SK-N-SH (cell line): ENCODE measurements at regions not wholly inside any gene's neighbourhood (a gene's known extent, or its start where the extent isn't known, plus 50 kb on each side); places are given as distances from the start of the nearest gene placed in this dataset.

Experiments
- CTCF ChIA-PET: fragments of 300-600, 350-600 bp; formaldehyde crosslinking; extraction: SDS; loops from one replicate; lab custom pipeline; 2021; lab: Yijun Ruan, JAX
- POLR2A ChIA-PET: fragments of 350-600 bp; sonication (Branson Sonifier 250); formaldehyde crosslinking; extraction: SDS; loops from one replicate; lab custom pipeline; 2020; ENCODE audit warnings: antibody characterized with exemption, inconsistent platforms; lab: Yijun Ruan, JAX
- DNase-seq: peaks from one replicate; pipeline ENCODE4 v3.0.0; 2012
- H2AFZ ChIP-seq: fragments of 200-600 bp; sonication (generic); 2 replicates; pipeline ENCODE4 v1.8.1; 2016; ENCODE audit warnings: antibody characterized with exemption, mild to moderate bottlenecking, low read depth
- H3F3A ChIP-seq: fragments of 200-600 bp; sonication (generic); replicated peaks from 2 replicates; pipeline ENCODE3; 2016; ENCODE audit warnings: antibody characterized with exemption, mild to moderate bottlenecking; ENCODE audit not compliant: insufficient read depth
- H3K27ac ChIP-seq, 2 experiments: fragments of 200-500 bp in 1 of 2; fragments of 200-600 bp in 1 of 2; sonication (Bioruptor generic) in 1 of 2; sonication (generic), shearing (Covaris generic) in 1 of 2; 2 replicates each; pipeline versions ENCODE4 v1.5.1 to v1.6.1; 2014 to 2016; ENCODE audit warnings: low read depth in 2 of 2, inconsistent platforms in 1 of 2, low read length in 1 of 2, mild to moderate bottlenecking in 1 of 2, mixed read lengths in 1 of 2
- H3K27me3 ChIP-seq: fragments of 200-600 bp; sonication (generic), shearing (Covaris generic); 2 replicates; pipeline ENCODE4 v1.6.1; 2016; ENCODE audit warnings: mixed run types; ENCODE audit not compliant: insufficient read depth
- H3K36me3 ChIP-seq, 2 experiments: fragments of 200-500 bp in 1 of 2; fragments of 200-600 bp in 1 of 2; sonication (Bioruptor generic) in 1 of 2; sonication (generic) in 1 of 2; replicated peaks in 1 of 2; 2 replicates each; pipeline versions ENCODE3 to v1.5.1; 2014 to 2016; ENCODE audit warnings: low read length in 1 of 2, mild to moderate bottlenecking in 1 of 2; ENCODE audit not compliant: insufficient read depth in 2 of 2, control insufficient read depth in 1 of 2
- H3K4me1 ChIP-seq, 2 experiments: fragments of 200-500 bp in 1 of 2; fragments of 200-600 bp in 1 of 2; sonication (Bioruptor generic) in 1 of 2; sonication (generic), shearing (Covaris generic) in 1 of 2; 2 replicates each; pipeline versions ENCODE4 v1.5.1 to v1.6.1; 2014 to 2016; ENCODE audit warnings: low read depth in 1 of 2, low read length in 1 of 2, mixed run types in 1 of 2; ENCODE audit not compliant: insufficient read depth in 2 of 2, control insufficient read depth in 1 of 2
- H3K4me2 ChIP-seq: fragments of 200-600 bp; sonication (generic), shearing (Covaris generic); 2 replicates; pipeline ENCODE4 v1.6.1; 2017; ENCODE audit warnings: mixed run types
- H3K4me3 ChIP-seq, 2 experiments: fragments of 200-500 bp in 1 of 2; fragments of 200-600 bp in 1 of 2; sonication (Bioruptor generic) in 1 of 2; sonication (generic), shearing (Covaris generic) in 1 of 2; 2 replicates each; pipeline versions ENCODE4 v1.5.1 to v1.8.1; 2014 to 2016; ENCODE audit warnings: low read depth in 2 of 2, inconsistent platforms in 1 of 2, low read length in 1 of 2, mild to moderate bottlenecking in 1 of 2, mixed read lengths in 1 of 2, moderate library complexity in 1 of 2
- H3K79me2 ChIP-seq: fragments of 200-600 bp; sonication (generic); 2 replicates; pipeline ENCODE4 v1.8.1; 2017; ENCODE audit warnings: mild to moderate bottlenecking; ENCODE audit not compliant: insufficient read depth
- H3K9ac ChIP-seq: fragments of 200-600 bp; sonication (generic); 2 replicates; pipeline ENCODE4 v1.6.1; 2017; ENCODE audit warnings: mixed run types
- H3K9me2 ChIP-seq: fragments of 200-600 bp; sonication (generic); 2 replicates; pipeline ENCODE4 v1.6.1; 2017; ENCODE audit warnings: mixed run types
- H3K9me3 ChIP-seq: fragments of 200-600 bp; sonication (generic); 2 replicates; pipeline ENCODE4 v1.6.1; 2017; ENCODE audit warnings: mixed run types, mild to moderate bottlenecking, moderate library complexity
- H4K20me1 ChIP-seq: fragments of 200-600 bp; sonication (generic); 2 replicates; pipeline ENCODE4 v1.6.1; 2017; ENCODE audit warnings: mild to moderate bottlenecking, mixed run types; ENCODE audit not compliant: insufficient read depth
- CHD2 ChIP-seq: fragments of 150-350 bp; IDR thresholded peaks from 2 replicates; pipeline ENCODE4 v1.6.1; 2018; ENCODE audit warnings: low read length; ENCODE audit not compliant: partially characterized antibody
- CTCF ChIP-seq: fragments of 200-600 bp; sonication (generic); IDR thresholded peaks from 2 replicates; pipeline ENCODE4 v1.6.1; 2017; ENCODE audit warnings: antibody characterized with exemption, mild to moderate bottlenecking, moderate library complexity
- EP300 ChIP-seq, 2 experiments: IDR thresholded peaks; 2 replicates each; pipeline versions ENCODE4 v1.4.0 to v1.6.1; 2012; ENCODE audit warnings: borderline replicate concordance in 1 of 2, low read depth in 1 of 2, low read length in 1 of 2
- EZH2phosphoT487 ChIP-seq: fragments of 200-600 bp; sonication (generic); IDR thresholded peaks from 2 replicates; pipeline ENCODE4 v1.6.1; 2017; ENCODE audit warnings: low read depth, mixed run types, mild to moderate bottlenecking, antibody characterized with exemption, moderate library complexity, borderline replicate concordance
- FOSL2 ChIP-seq: IDR thresholded peaks from 2 replicates; pipeline ENCODE4 v1.4.0; 2012; ENCODE audit warnings: low read depth, mild to moderate bottlenecking, moderate library complexity, borderline replicate concordance
- FOXJ3 ChIP-seq: sonication (generic); formaldehyde crosslinking; IDR thresholded peaks from 2 replicates; pipeline ENCODE4 v1.5.1; 2020; ENCODE audit warnings: mild to moderate bottlenecking, missing genetic modification reagents
- FOXM1 ChIP-seq: IDR thresholded peaks from 2 replicates; pipeline ENCODE4 v1.4.0; 2012; ENCODE audit warnings: low read depth, mild to moderate bottlenecking
- GABPA ChIP-seq: IDR thresholded peaks from 2 replicates; pipeline ENCODE4 v1.4.0; 2012; ENCODE audit warnings: low read depth, mild to moderate bottlenecking
- GATA2 ChIP-seq: sonication (generic); formaldehyde crosslinking; IDR thresholded peaks from 2 replicates; pipeline ENCODE4 v1.5.0; 2020; ENCODE audit warnings: mild to moderate bottlenecking, missing genetic modification reagents
- MAX ChIP-seq: IDR thresholded peaks from 2 replicates; pipeline ENCODE4 v1.4.0; 2012; ENCODE audit warnings: low read depth
- MEF2A ChIP-seq: IDR thresholded peaks from 2 replicates; pipeline ENCODE4 v1.4.0; 2012; ENCODE audit warnings: low read depth, borderline replicate concordance
- MXI1 ChIP-seq: IDR thresholded peaks from 2 replicates; pipeline ENCODE4 v1.6.1; 2012; ENCODE audit warnings: mild to moderate bottlenecking, low read depth, low read length, improper control_type of control experiment
- NRF1 ChIP-seq: IDR thresholded peaks from 2 replicates; pipeline ENCODE4 v1.6.1; 2012; ENCODE audit warnings: low read depth, mild to moderate bottlenecking, low read length
- PBX3 ChIP-seq: IDR thresholded peaks from 2 replicates; pipeline ENCODE4; 2012
- RXRA ChIP-seq: IDR thresholded peaks from 2 replicates; pipeline ENCODE4 v1.4.0; 2012; ENCODE audit warnings: low read depth, mild to moderate bottlenecking, borderline replicate concordance
- SIN3A ChIP-seq: IDR thresholded peaks from 2 replicates; pipeline ENCODE4 v1.6.1; 2012; ENCODE audit warnings: low read depth, mild to moderate bottlenecking, low read length, moderate library complexity, borderline replicate concordance
- SMC3 ChIP-seq: IDR thresholded peaks from 2 replicates; pipeline ENCODE4 v1.6.1; 2012; ENCODE audit warnings: low read depth, low read length, improper control_type of control experiment
- TAF1 ChIP-seq: IDR thresholded peaks from 2 replicates; pipeline ENCODE4 v1.6.1; 2012; ENCODE audit warnings: low read depth, mild to moderate bottlenecking, low read length, moderate library complexity, borderline replicate concordance
- TCF12 ChIP-seq: IDR thresholded peaks from 2 replicates; pipeline ENCODE4 v1.4.0; 2012
- TEAD4 ChIP-seq: IDR thresholded peaks from 2 replicates; pipeline ENCODE4 v1.4.0; 2012; ENCODE audit warnings: mild to moderate bottlenecking, borderline replicate concordance; ENCODE audit not compliant: insufficient read depth
- USF1 ChIP-seq: IDR thresholded peaks from 2 replicates; pipeline ENCODE4 v1.4.0; 2012; ENCODE audit warnings: low read depth, borderline replicate concordance
- YY1 ChIP-seq: IDR thresholded peaks from 2 replicates; pipeline ENCODE4 v1.4.0; 2012; ENCODE audit warnings: low read depth, mild to moderate bottlenecking
- WGBS: methylation state at CpG from one replicate; pipeline ENCODE4 v1.1.6; 2017; ENCODE audit warnings: low lambda C conversion rate; 5-methylcytosine and 5-hydroxymethylcytosine counted together

- CTCF ChIA-PET: no interaction called here
- no peaks in the 10 kb centered on the region for H3K9me3 ChIP-seq
- no peaks in the 10 kb centered on the region for H3F3A ChIP-seq
- H3K4me1 ChIP-seq: peaks cover 0 to 4% of the 10 kb centered on the region in 2 experiments; a peak in 1 of 4 replicates
- no peaks in the 10 kb centered on the region for H3K79me2 ChIP-seq
- H3K36me3 ChIP-seq: no peaks in the 10 kb centered on the region
- H3K27me3 ChIP-seq: no peaks in the 10 kb centered on the region
- TF ChIP-seq YY1 (no peak), FOSL2 (no peak), FOXJ3 (CRISPR knock-in tag) (no peak), USF1 (no peak), GATA2 (CRISPR knock-in tag) (no peak), CHD2 (no peak), FOXM1 (no peak), MXI1 (no peak), MAX (no peak), NRF1 (no peak), PBX3 (no peak), GABPA (no peak), TAF1 (no peak)
- POLR2A ChIA-PET: no interaction called here
- DNase-seq: no peak
- no peaks in the 10 kb centered on the region for H3K9me2 ChIP-seq
- no peak overlapping the region for H3K4me2 ChIP-seq
- no peak overlapping the region for H3K27ac ChIP-seq
- no peak overlapping the region for H3K4me3 ChIP-seq
- WGBS: 75% methylated on average over 4 of the region's 4 CpGs
- no peak overlapping the region for H2AFZ ChIP-seq
- H3K9ac ChIP-seq: no peak overlapping the region
- H4K20me1 ChIP-seq: no peaks in the 10 kb centered on the region
Measured at GRCh38 chr6:21312118-21312517, 281.4 kb upstream of the SOX4 start.

GRCh38 chr6:21317642-21318041, 275.9 kb upstream of the SOX4 start:
- CTCF ChIA-PET: interaction anchor here (0.7 kb wide), 1 partner anchor 12 kb away, joined by 3 read pairs; no protein-coding TSS in a partner anchor
- Histone ChIP-seq H3K36me3 (no peaks in the 10 kb centered on the region), H3K9ac (no peak overlapping the region), H4K20me1 (no peaks in the 10 kb centered on the region), H3K27me3 (no peaks in the 10 kb centered on the region), H3K9me3 (no peaks in the 10 kb centered on the region), H3K4me3 (no peak overlapping the region), H3K79me2 (no peaks in the 10 kb centered on the region), H3K4me2 (no peak overlapping the region), H3F3A (no peaks in the 10 kb centered on the region), H2AFZ (no peak overlapping the region), H3K9me2 (no peaks in the 10 kb centered on the region), H3K4me1 (peaks cover 0 to 5% of the 10 kb centered on the region in 2 experiments; a peak in 1 of 4 replicates), H3K27ac (no peak overlapping the region)
- 77% methylated on average over 12 of the region's 12 CpGs for WGBS
- POLR2A ChIA-PET: no interaction called here
- no peak for DNase-seq
- TF ChIP-seq TEAD4 (no peak), SMC3 (no peak), FOXJ3 (CRISPR knock-in tag) (no peak), CHD2 (no peak), RXRA (no peak), EP300 (IDR thresholded peaks at IDR 0.05; ENCODE audit: borderline replicate concordance in 1 of 2, low read depth in 1 of 2, low read length in 1 of 2) (no peak), YY1 (no peak), SIN3A (no peak), TCF12 (no peak), NRF1 (no peak), EZH2phosphoT487 (no peak), PBX3 (no peak), FOXM1 (no peak), MEF2A (no peak), FOSL2 (no peak), TAF1 (no peak), CTCF (no peak)
